ENCODE measurements at regions not wholly inside any gene's neighbourhood (a gene's known extent, or its start where the extent isn't known, plus 50 kb on each side); places are given as distances from the start of the nearest gene placed in this dataset.

DNA sequence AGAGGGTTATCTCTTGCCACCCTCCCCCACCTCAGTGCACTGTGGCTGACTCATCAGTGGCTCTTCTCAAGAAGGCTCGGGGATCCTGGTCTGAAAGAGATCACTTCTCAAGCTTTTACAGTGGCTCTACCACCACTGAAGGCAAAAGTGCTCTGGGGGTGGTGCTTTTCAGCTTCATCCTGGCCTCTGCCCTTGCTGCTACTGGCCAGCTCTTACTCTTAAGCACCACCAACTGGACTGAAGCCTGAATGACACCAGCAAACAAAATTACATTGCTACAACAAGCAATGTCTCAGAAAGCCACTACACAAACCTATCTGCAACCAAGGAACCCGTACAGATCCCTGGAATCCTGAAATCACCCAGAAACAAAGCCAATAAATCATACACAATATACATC is 402.1 kb downstream of the EPHA7 start:
- TF ChIP-seq, protein P1, sequence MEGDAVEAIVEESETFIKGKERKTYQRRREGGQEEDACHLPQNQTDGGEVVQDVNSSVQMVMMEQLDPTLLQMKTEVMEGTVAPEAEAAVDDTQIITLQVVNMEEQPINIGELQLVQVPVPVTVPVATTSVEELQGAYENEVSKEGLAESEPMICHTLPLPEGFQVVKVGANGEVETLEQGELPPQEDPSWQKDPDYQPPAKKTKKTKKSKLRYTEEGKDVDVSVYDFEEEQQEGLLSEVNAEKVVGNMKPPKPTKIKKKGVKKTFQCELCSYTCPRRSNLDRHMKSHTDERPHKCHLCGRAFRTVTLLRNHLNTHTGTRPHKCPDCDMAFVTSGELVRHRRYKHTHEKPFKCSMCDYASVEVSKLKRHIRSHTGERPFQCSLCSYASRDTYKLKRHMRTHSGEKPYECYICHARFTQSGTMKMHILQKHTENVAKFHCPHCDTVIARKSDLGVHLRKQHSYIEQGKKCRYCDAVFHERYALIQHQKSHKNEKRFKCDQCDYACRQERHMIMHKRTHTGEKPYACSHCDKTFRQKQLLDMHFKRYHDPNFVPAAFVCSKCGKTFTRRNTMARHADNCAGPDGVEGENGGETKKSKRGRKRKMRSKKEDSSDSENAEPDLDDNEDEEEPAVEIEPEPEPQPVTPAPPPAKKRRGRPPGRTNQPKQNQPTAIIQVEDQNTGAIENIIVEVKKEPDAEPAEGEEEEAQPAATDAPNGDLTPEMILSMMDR (IDR thresholded peaks at IDR 0.05) = no peak
- TF ChIP-seq, protein P2, sequence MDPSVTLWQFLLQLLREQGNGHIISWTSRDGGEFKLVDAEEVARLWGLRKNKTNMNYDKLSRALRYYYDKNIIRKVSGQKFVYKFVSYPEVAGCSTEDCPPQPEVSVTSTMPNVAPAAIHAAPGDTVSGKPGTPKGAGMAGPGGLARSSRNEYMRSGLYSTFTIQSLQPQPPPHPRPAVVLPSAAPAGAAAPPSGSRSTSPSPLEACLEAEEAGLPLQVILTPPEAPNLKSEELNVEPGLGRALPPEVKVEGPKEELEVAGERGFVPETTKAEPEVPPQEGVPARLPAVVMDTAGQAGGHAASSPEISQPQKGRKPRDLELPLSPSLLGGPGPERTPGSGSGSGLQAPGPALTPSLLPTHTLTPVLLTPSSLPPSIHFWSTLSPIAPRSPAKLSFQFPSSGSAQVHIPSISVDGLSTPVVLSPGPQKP (IDR thresholded peaks at IDR 0.05; ENCODE audit: low read depth, low read length) = no peak
- TF ChIP-seq CEBPB (IDR thresholded peaks at IDR 0.05) = no peak
- TF ChIP-seq, protein P3, sequence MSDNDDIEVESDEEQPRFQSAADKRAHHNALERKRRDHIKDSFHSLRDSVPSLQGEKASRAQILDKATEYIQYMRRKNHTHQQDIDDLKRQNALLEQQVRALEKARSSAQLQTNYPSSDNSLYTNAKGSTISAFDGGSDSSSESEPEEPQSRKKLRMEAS (IDR thresholded peaks at IDR 0.05) = no peak
- no peak for TF ChIP-seq POLR2A (IDR thresholded peaks at IDR 0.05; ENCODE audit: low read length)
- no peak for TF ChIP-seq FOSL2 (IDR thresholded peaks at IDR 0.05)
- no peak for TF ChIP-seq FOSL2 (CRISPR knock-in tag; IDR thresholded peaks at IDR 0.05)
- TF ChIP-seq, protein P4, sequence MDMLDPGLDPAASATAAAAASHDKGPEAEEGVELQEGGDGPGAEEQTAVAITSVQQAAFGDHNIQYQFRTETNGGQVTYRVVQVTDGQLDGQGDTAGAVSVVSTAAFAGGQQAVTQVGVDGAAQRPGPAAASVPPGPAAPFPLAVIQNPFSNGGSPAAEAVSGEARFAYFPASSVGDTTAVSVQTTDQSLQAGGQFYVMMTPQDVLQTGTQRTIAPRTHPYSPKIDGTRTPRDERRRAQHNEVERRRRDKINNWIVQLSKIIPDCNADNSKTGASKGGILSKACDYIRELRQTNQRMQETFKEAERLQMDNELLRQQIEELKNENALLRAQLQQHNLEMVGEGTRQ (IDR thresholded peaks at IDR 0.05) = no peak
- TF ChIP-seq, protein P5, sequence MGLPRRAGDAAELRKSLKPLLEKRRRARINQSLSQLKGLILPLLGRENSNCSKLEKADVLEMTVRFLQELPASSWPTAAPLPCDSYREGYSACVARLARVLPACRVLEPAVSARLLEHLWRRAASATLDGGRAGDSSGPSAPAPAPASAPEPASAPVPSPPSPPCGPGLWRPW (IDR thresholded peaks at IDR 0.05) = no peak
- no peak for TF ChIP-seq EP300 (IDR thresholded peaks at IDR 0.05)
